Right hindlimb (tissue), 1 donor: ENCODE measurements at regions not wholly inside any gene's neighbourhood (a gene's known extent, or its start where the extent isn't known, plus 50 kb on each side); places are given as distances from the start of the nearest gene placed in this dataset.

Experiments
- DNase-seq: peaks from one replicate; pipeline ENCODE4 v3.0.0-alpha.2; 2018

- DNase-seq: peak; percentile 13
Observed at GRCh38 chr20:24780674-24781417, 168.2 kb upstream of the CST7 start.

- DNase-seq: peak; percentile 53
Observed at GRCh38 chr20:24781418-24781980, 167.6 kb upstream of the CST7 start.

GRCh38 chr20:24782301-24782700 lies 166.8 kb upstream of the CST7 start:
- peak; percentile 38 for DNase-seq

GRCh38 chr20:24782801-24783630 lies 166.1 kb upstream of the CST7 start:
- peak; percentile 26 for DNase-seq

GRCh38 chr20:24783631-24784492 lies 165.2 kb upstream of the CST7 start:
- DNase-seq: peak; percentile 2

GRCh38 chr20:24784607-24785006 lies 164.5 kb upstream of the CST7 start:
- DNase-seq: no peak

GRCh38 chr20:24785141-24786110 lies 163.6 kb upstream of the CST7 start:
- DNase-seq: no peak

GRCh38 chr20:24786111-24786495 lies 163.0 kb upstream of the CST7 start:
- DNase-seq: no peak

- DNase-seq: no peak
Observed at GRCh38 chr20:24786646-24787045, 162.4 kb upstream of the CST7 start.

- DNase-seq: no peak
Observed at GRCh38 chr20:24787071-24787470, 162.0 kb upstream of the CST7 start.

GRCh38 chr20:24787621-24788020 lies 161.4 kb upstream of the CST7 start:
- DNase-seq: no peak

GRCh38 chr20:24789877-24790276 lies 159.2 kb upstream of the CST7 start:
- no peak for DNase-seq

GRCh38 chr20:24790746-24791283 lies 158.3 kb upstream of the CST7 start:
- no peak for DNase-seq

GRCh38 chr20:24791953-24792352 lies 157.1 kb upstream of the CST7 start:
- DNase-seq: no peak

- DNase-seq: no peak
Observed at GRCh38 chr20:24792641-24793495, 156.2 kb upstream of the CST7 start.

- DNase-seq: no peak
Observed at GRCh38 chr20:24795436-24795835, 153.6 kb upstream of the CST7 start.

GRCh38 chr20:24796236-24796635 lies 152.8 kb upstream of the CST7 start:
- DNase-seq: no peak

- DNase-seq: no peak
Observed at GRCh38 chr20:24797113-24797512, 152.0 kb upstream of the CST7 start.

- no peak for DNase-seq
Observed at GRCh38 chr20:24797745-24798655, 151.1 kb upstream of the CST7 start.
